Fibroblast of pulmonary artery (primary cell): ENCODE measurements at regions not wholly inside any gene's neighbourhood (a gene's known extent, or its start where the extent isn't known, plus 50 kb on each side); places are given as distances from the start of the nearest gene placed in this dataset.

Source experiments
- DNase-seq: peaks from one replicate; pipeline ENCODE4 v3.0.0-alpha.2; 2010; ENCODE audit warnings: low read depth
- H3K4me3 ChIP-seq: replicated peaks from 2 replicates; pipeline ENCODE4 v1.5.1; 2011; ENCODE audit warnings: low read depth, mild to moderate bottlenecking, control low read depth, low read length, moderate library complexity
- TF ChIP-seq, protein P1 (sequence below): IDR thresholded peaks from 2 replicates; pipeline ENCODE4 v1.5.1; 2011; ENCODE audit warnings: mild to moderate bottlenecking, control low read depth, low read length, inconsistent platforms; ENCODE audit errors: missing control alignments

DNA sequence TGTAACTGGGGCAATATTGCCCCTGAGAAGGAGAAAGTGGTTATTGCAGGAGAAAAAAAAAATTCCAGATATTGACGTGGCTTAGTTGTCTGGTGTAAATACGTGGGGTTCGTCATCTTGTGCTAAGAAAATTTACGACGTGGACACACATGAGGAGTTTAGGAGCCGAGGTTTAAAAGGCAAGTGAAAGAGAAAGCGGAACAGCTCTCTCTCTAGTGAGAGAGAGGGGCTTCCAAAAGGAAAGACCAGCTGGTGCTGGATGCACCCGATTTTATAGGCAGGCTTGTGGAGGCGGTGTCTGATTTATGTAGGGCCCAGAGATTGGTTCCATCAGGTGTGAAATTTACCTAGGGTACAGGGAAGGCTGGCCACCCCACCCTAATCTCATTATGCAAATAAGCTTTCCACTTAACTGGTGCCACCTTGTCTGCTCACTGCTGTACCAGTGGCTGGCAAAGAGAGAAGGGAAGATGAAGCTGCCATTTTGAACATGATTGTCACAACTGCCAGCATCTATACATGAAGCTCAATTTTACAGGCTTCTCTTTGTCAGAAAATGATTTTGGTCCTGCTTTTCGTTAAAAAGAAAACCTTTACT lies 845.1 kb downstream of the DACH1 start:
- TF ChIP-seq, protein P1, sequence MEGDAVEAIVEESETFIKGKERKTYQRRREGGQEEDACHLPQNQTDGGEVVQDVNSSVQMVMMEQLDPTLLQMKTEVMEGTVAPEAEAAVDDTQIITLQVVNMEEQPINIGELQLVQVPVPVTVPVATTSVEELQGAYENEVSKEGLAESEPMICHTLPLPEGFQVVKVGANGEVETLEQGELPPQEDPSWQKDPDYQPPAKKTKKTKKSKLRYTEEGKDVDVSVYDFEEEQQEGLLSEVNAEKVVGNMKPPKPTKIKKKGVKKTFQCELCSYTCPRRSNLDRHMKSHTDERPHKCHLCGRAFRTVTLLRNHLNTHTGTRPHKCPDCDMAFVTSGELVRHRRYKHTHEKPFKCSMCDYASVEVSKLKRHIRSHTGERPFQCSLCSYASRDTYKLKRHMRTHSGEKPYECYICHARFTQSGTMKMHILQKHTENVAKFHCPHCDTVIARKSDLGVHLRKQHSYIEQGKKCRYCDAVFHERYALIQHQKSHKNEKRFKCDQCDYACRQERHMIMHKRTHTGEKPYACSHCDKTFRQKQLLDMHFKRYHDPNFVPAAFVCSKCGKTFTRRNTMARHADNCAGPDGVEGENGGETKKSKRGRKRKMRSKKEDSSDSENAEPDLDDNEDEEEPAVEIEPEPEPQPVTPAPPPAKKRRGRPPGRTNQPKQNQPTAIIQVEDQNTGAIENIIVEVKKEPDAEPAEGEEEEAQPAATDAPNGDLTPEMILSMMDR, result no peak
- H3K4me3 ChIP-seq, result no peak overlapping the region

DNA sequence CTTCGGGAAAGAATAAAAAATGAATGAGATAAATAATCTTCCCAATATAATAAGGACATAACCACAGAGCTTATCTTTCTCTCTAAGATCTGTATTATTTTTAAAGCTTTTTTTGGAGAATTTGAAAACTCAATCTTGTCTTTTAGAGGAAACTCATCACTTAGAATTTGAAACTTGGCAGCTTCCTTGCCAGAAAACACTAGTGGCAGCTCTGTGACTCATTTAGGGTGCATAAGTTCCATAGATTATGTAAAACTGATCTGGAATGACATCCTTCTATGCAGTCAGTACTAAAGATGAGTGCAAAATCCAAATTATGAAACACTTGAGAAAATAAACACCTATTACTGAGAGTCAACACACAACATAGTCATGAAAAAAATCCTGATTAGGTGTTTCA lies 848.0 kb downstream of the DACH1 start:
- TF ChIP-seq, protein P1, result no peak
- no peak for DNase-seq
- no peak overlapping the region for H3K4me3 ChIP-seq

More for the DNA sequence above, 845.1 kb downstream of the DACH1 start:
- no peak for DNase-seq

DNA sequence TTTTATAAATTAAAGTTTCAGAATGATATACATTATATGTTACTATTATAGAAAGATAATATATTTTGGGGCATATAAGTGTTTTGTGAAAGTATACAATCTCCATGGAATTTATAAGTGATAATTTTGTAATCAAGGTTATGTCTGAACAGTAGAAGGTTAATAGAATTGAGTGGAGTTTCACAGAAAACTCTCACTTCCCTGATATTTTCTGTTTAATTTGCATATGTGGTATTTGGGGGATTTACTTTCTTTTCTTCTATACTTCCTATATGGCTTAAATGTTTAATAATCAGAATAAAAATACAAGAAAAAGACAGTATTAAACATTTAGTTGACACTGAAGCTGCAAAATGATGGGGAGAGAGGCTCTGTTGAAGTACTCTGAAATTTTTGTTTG lies 848.5 kb downstream of the DACH1 start:
- TF ChIP-seq, protein P1, result no peak
- DNase-seq, result no peak
- no peak overlapping the region for H3K4me3 ChIP-seq

DNA sequence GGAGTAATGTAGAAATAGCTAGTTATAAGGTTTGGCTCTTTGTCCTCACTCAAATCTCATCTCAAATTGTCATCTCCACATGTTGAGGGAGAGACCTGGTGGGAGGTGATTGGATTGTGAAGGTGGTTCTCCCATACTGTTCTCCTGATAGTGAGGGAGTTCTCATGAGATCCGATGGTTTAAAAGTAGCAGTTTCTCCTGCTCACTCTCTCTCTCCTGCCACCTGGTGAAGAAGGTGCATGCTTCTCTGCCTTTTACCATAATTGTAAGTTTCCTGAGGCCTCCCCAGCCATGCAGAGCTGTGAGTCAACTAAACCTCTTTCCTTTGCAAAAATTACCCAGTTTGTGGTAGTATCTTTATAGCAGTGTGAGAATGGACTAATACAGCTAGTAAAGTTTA lies 849.4 kb downstream of the DACH1 start:
- H3K4me3 ChIP-seq, result no peak overlapping the region
- DNase-seq, result no peak
- TF ChIP-seq, protein P1, result no peak

DNA sequence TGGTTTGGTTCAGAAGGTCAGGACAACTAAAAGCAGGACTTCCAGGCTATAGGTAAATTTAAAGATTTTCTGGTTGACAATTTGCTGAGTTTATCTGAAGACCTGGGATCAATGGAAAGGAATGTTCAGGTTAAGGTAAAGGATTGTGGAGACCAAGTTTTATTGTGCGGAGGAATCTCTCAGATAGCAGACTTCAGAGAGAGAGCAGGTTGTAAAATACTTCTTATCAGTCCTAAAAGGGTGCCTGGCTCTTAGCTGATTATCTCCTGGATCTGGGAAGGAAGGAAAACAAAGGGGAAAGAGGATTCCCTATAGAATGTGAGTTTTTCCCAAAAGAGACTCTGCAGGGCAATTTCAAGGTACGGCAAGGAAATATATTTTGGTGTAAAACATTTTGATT lies 851.5 kb downstream of the DACH1 start:
- no peak overlapping the region for H3K4me3 ChIP-seq
- no peak for DNase-seq
- TF ChIP-seq, protein P1, result no peak

DNA sequence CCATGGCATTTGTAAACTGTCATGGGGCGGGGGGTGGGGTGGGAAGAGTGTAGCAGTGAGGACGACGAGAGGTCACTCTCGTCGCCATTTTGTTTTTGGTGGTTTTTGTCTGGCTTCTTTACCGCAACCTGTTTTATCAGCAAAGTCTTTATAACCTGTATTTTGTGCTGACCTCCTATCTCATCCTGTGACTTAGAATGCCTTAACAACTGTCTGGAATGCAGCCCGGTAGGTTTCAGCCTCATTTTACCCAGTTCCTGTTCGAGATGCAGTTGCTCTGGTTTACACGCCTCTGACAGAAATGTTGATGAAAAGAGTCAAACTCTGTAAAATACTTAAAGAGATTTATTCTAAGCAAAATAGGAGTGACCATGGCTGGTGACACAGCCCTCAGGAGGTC lies 852.0 kb downstream of the DACH1 start:
- no peak overlapping the region for H3K4me3 ChIP-seq
- DNase-seq, result no peak
- TF ChIP-seq, protein P1, result no peak

DNA sequence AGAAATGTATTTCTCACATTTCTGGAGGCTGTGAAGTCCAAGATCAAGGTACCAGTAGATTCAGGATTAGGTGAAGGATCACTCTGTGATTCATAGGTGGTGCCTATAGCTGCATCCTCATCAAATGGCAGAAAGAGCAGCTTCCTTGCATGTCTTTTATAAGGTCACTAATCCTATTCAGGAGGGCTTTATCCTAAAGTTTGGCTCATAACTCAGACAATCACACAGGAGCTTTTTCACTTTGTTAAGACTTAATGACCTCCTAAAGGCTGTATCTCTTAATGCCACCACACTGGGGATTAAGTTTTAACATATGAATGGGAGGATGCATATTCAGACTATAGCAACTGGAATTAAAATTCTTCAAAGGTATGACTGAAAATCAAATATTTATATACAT lies 861.1 kb downstream of the DACH1 start:
- TF ChIP-seq, protein P1, result no peak
- no peak overlapping the region for H3K4me3 ChIP-seq
- no peak for DNase-seq
